Stimulated activated CD4-positive, alpha-beta T cell treated with anti-CD3 and anti-CD28 coated beads, Interleukin-4, amount 100 ng/mL, for 24 hours (primary cell): ENCODE measurements at regions not wholly inside any gene's neighbourhood (a gene's known extent, or its start where the extent isn't known, plus 50 kb on each side); places are given as distances from the start of the nearest gene placed in this dataset.
"Not testable (repeated sequence)": the region's sequence is repeated elsewhere in the genome, so short reads cannot be mapped to it uniquely, and the experiment has no call there.

Experiments used
- DNase-seq: peaks from one replicate; pipeline ENCODE4 v3.0.0-alpha.2; 2020

GRCh38 chr16:54985156-54985555, 54.5 kb downstream of the IRX5 start:
- DNase-seq = no peak

DNA sequence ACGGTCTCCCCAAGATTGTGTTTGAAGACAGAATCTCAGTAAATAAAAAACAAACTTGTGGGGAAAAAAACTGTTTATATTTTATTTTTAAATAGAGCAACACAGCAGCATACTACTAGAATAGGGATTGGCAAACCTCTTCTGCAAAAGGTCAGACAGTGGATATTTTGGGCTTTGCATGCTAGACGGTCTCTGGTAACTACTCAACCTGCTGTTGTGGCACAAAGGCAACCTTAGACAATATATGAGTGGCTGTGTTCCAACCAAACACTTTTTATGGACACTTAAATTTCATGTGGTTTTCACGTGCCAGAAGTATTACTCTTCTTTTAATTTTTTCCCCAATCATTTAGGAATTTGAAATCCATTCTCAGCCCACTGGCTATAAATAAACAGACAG, 55.0 kb downstream of the IRX5 start:
- no peak for DNase-seq

DNA sequence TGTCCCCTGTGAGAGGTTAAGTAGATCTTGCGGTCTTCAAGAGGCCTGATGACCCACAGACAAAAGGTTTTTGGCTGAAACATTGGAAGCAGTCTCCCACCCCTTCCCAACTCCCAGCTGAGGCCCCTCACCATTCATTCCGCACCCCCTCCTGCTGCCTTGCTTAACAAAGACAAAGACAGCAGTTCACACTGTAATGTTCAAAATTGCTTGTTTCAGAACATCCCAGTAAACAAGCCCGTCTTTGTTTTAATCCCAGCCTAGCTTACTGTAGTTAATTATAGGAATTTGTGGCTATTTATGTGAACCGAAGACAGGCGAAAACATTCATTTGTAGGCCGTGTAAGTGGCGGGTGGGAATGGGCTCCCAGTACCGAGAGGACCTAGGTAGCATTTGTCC, 55.7 kb downstream of the IRX5 start:
- no peak for DNase-seq

- DNase-seq = no peak
Measured at GRCh38 chr16:54987081-54987480, 56.4 kb downstream of the IRX5 start.

DNA sequence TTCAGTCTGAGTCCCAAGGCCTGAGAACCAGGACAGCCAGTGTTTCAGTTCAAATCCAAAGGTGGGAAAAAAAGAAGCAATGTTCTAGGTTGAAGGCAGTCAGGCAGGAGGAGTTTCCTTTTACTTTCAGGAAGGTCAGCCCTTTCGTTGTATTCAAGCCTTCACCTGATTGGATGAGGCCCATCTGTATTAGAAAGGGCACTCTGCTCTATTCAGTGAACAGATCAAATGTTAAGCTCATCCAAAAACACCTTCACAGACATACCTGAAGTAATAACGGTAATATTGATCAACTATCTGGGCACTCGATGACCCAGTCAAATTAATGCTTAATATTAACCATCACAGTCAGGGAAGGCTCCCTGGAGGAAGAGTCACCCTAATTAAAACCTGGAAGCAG, 60.9 kb downstream of the IRX5 start:
- no peak for DNase-seq

DNA sequence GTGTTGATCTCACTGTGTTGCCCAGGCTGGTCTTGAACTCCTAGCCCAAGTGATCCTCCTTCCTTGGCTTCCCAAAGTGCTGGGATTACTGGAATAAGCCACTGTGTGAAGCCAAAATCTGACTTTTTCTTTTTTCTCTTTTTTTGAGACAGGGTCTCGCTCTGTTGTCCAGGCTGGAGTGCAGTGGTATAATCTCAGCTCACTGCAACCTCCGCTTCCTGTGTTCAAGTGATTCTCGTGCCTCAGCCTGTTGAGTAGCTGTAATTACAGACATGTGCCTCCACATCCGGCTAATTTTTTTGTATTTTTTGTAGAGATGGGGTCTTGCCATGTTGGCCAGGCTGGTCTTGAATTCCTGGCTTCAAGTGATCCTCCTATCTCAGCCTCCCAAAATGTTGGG, 61.3 kb downstream of the IRX5 start:
- DNase-seq = not testable (repeated sequence)

DNA sequence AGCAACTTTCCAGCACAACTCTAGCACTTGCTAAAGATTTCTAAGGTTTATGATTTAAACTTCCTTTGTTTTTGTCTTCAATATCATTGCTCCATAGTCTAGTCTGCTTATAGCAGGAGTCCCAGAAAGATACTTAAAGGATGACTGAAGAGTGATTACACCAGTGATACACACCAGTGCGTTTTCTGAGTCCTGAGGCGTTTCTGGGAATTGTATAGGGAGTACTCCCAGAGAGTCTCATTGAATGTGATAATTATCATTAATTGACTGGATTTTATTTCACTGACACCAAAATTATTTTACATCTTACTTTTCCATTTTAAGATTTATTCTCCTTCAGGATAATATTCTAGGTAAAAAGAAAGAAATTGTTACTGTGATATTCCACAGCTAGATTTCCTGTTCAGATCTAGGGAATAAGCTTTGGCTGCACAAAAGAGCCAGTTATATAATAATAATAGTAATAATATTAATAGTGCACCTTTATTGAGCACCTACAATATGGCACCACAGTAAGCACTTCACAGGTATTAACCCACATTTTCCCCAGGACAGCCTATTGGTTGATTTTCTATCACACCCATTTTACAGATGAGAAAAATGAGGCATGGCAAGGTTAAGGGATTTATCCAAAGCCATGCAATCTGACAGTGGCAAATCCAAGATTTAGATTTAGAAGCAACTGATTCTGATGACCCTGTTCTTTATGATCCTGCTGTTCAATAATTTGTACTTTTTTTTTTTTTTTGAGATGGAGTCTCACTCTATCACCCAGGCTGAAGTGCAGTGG, 62.6 kb downstream of the IRX5 start:
- DNase-seq = no peak

DNA sequence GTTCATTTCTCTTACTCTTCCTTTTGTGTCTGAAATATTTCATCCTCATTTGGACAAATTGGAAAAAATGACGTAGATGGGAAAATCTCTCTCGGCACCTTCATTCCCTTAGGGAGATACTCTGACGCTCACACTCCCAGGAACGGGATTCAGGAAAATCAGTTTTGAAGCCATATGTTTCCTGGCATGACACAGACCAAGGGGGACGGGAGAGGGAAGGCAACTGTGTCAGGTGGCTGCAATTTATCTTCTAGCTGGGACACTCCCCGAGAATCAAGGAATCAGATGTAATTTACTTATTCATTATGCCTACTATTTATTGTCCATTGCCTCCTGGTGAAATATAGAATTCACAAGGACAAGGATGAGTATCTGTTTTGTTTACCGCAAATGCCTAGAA, 65.5 kb downstream of the IRX5 start:
- no peak for DNase-seq

DNA sequence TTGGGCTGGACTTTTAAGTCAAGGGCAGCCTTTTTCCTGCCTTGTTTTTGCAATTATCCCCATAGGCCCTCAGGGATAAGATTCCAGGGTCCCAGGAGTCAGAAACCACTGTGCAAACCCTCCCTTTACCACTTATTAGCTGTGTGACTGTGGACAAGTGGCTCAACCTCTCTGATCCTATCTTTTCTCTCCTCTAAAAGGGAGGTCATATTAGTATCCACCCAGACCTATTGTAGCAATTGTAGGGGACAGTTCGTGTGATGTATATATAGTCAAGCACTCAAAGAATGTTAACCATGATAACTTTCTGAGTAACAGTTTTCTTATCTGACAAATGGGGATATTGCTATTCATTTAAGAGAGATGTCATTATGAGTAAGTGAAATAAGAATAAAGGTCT, 68.2 kb downstream of the IRX5 start:
- no peak for DNase-seq

- no peak for DNase-seq
Measured at GRCh38 chr16:54999481-54999880, 68.8 kb downstream of the IRX5 start.

GRCh38 chr16:55000595-55000994, 69.9 kb downstream of the IRX5 start:
- DNase-seq = no peak

- no peak for DNase-seq
Measured at GRCh38 chr16:55001931-55002330, 71.3 kb downstream of the IRX5 start.

DNA sequence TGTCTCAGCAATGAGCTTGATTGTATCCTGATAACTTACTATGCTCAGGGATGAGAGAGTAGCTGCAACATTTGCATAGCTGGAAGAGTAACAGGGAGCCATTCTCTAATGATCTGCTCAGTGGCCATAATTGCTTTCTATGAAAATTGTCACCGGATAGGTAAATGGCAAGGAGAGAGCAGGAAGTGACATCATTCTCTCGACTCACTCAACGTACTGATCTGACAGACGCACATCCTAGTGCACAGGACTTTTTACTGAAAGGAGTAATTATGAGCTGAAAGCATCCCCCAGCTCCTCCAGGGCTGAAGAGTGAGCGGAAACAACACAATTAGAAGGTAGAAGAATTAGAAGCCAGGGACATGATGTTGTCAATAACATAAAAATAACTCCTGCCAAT, 71.8 kb downstream of the IRX5 start:
- no peak for DNase-seq

DNA sequence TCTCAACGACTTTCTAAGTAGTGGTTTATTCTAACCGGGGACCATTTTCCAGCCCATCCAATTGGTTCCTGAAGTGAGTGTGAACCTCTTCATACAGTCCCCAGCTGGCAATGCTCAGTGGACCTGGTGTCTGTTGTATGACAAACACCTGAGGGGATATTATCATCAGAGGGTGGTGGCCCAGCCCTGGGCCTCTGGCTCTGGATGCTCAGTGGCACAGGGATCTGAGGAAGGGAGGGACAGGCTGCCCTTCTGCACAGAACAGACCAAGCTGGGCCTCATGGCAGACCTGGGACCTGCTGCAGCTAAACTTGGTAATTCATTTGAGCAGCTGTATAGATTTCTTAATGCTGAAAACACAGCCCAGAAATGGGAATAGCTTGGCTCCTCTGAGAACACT, 72.6 kb downstream of the IRX5 start:
- DNase-seq = no peak

- no peak for DNase-seq
Measured at GRCh38 chr16:55003916-55004315, 73.3 kb downstream of the IRX5 start.

GRCh38 chr16:55007504-55007903, 76.8 kb downstream of the IRX5 start:
- DNase-seq = no peak

GRCh38 chr16:55008836-55009510, 78.3 kb downstream of the IRX5 start:
- DNase-seq = no peak

- DNase-seq = no peak
Measured at GRCh38 chr16:55009581-55009980, 78.9 kb downstream of the IRX5 start.

GRCh38 chr16:55010492-55011160, 80.0 kb downstream of the IRX5 start:
- no peak for DNase-seq

DNA sequence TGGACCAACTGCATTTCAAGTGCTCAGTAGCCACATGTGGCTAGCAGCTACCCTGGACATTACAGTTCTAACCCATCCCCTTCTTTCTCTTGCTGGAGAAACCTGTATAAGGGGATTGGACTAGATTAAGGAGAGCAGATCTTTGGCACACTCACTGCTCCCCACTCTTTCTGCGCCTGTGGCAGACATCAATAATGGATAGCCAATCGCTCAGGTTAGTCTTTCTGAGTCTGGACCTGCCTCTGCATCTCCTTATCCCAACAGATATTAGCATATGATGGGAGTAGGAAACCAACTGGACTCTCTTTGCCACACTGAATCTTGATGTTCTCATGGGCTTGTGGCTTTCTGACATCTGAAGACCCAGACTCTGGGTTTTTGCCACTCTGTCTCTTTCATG, 81.7 kb downstream of the IRX5 start:
- DNase-seq = no peak

DNA sequence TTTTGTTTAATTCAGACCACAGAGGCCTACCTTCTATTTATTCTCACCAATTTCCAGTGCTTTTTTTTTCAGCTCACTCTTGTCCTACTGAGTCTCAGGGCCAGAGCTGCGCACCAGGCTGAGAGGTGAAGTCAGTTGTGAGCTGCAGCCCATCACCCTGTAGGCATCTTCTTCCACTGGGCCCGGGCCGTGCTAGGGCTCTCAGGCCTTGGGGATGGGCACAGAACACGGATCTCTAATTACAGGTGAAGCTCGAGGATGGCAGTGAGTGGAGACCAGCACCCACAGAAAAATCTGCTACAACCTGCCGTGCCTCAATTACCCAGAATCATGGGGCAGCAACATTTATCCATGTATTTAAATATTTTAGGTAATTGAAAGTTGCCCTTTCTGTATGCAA, 82.1 kb downstream of the IRX5 start:
- DNase-seq = no peak

DNA sequence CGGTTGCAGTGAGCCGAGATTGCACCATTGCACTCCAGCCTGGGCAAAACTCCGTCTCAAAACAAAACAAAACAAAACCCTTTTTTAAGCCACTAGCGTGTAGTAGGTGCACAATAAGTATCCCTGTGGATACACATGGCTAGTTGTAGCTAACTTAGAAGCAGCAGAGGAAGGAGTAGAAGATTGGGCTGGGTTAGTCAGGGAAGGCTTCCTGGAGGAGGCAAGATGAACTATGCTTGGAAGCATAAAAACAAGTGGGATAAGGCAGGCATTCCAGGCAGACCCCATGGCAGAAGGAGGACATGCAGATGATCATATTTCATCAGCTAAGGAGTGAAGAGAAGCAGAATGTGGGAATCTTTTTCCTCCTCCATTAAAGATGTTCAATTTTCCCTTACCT, 83.4 kb downstream of the IRX5 start:
- DNase-seq = no peak

- DNase-seq = no peak
Measured at GRCh38 chr16:55015181-55015913, 84.7 kb downstream of the IRX5 start.

- no peak for DNase-seq
Measured at GRCh38 chr16:55016515-55016914, 85.8 kb downstream of the IRX5 start.
